ENCODE measurements at regions not wholly inside any gene's neighbourhood (a gene's known extent, or its start where the extent isn't known, plus 50 kb on each side); places are given as distances from the start of the nearest gene placed in this dataset.

- DNase-seq, result no peak
Measured at GRCh38 chr12:76611533-76611932, 52.0 kb upstream of the OSBPL8 start.

- no peak for DNase-seq
Measured at GRCh38 chr12:76614364-76614763, 54.8 kb upstream of the OSBPL8 start.

DNA sequence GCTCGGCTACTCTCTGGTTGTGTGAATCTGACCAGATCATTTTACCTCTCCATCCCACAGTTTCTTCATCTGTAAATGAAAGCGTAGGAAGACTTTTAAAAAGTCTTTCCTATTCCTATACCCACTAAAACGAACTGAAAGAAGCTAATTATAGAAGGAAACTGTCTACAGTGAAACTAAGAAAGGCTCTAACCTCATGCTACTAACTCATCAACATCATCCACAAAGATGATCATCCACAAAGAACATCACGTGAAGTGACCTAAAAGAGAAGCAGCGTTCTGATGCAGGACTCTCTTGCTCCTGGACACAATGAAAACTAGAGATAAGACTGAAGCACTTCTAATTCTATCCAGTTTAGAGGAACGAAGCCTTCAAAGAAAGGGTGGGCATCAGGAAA lies 58.5 kb upstream of the OSBPL8 start:
- no peak for DNase-seq

GRCh38 chr12:76621582-76622024 lies 62.0 kb upstream of the OSBPL8 start:
- DNase-seq, result peak; percentile 52

GRCh38 chr12:76622351-76622750 lies 62.8 kb upstream of the OSBPL8 start:
- no peak for DNase-seq

DNA sequence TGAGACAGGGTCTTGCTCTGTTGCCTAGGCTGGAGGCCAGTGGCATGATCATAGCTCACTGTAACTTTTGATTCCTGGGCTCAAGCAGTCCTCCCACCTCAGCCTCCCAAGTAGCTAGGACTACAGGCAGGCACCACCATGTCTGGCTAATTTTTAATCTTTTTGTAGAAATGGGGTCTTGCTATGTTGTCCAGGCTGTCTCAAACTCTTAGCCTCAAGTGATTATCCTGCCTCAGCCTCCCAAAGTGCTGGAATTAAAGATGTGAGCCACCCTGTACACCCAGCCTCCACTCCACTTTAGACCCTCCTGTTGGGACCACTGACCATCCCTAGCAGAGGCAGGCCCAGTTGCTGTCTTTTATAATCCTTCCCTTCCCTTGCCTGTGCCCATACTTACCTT lies 63.3 kb upstream of the OSBPL8 start:
- DNase-seq, result no peak

- DNase-seq, result no peak
Measured at GRCh38 chr12:76623931-76624330, 64.4 kb upstream of the OSBPL8 start.

DNA sequence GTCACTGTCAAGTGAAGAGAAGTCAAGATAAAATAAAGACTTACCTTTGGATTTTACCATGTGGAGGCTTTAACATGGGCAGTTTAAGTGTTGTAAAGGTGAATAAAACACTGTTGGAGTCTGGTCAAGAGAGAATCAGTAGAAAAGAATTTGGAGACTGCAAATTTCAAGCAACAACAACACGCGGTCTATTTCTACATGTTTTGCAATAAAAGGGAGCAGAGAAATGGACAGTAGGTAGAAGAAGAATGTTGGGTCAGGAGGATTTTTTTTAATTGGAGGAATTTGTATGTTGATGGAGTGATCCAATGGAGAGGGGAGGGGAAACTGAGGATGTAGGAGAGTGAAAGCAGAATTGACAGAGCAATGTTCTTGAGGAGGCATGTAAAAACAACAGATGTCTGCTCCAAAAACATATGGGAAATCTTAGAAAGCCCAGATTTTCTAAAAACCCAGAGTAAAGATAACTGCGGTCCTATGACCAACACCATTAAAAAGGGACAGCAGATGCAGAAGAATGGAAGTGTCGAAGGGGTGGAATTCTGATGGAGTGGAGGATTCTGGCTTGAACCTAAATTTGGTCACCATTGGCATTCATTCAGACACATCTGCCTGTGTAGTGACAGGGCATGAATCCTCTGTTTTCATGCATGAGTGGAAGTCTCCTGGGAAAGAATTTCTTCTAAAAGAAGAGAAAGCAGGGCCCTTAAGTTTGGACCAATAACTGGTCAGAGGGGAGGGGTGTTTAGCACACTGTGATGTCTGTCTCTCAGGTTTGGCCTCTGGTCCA lies 68.0 kb upstream of the OSBPL8 start:
- no peak for DNase-seq

GRCh38 chr12:76628745-76629144 lies 69.2 kb upstream of the OSBPL8 start:
- DNase-seq, result no peak

- DNase-seq, result no peak
Measured at GRCh38 chr12:76631741-76632140, 72.2 kb upstream of the OSBPL8 start.

- no peak for DNase-seq
Measured at GRCh38 chr12:76633415-76633814, 73.8 kb upstream of the OSBPL8 start.

- no peak for DNase-seq
Measured at GRCh38 chr12:76634133-76634532, 74.6 kb upstream of the OSBPL8 start.

DNA sequence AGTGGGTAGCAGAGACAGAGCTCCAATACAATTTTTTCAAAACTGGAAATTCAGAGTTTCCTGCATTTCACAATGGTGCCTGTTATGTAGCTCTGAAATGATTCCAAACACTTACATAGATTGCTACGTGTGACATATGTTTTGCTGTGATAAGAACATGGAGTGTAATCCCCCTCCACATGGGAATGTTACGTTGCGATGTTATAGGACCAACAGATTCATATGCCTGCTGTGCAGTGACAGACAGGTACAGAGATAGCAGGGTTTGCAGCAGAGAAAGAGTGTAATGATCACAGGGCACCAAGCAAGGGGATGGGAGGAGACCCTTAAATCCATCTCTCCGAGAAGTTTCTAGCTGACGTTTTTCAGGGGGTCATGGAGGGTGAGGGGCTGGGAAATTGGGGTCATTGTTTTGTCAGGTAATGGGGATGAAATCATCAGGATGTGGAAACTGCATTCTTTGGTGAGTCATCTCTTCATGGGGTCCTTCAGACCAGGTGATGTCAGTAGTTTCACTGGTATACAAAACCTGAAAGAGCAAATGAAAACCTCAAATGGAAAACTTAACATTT lies 76.6 kb upstream of the OSBPL8 start:
- no peak for DNase-seq

DNA sequence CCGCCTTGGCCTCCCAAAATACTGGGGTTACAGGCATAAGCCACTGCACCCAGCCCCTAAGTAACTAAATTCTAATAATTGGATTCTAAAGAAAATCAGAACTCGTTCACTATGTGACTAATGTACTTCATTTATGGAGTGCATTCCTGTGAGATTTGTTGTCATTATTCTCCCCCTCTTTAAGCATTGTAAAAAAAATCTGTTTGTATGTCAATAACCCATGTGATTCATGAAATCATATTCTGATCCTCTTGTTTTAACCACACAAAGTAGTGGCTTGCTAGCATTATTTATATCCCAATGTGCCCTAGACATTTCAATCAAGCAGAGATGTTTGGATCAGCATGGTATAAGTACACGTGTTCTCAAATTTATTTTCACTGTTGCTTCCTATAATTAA lies 78.2 kb upstream of the OSBPL8 start:
- DNase-seq, result no peak

DNA sequence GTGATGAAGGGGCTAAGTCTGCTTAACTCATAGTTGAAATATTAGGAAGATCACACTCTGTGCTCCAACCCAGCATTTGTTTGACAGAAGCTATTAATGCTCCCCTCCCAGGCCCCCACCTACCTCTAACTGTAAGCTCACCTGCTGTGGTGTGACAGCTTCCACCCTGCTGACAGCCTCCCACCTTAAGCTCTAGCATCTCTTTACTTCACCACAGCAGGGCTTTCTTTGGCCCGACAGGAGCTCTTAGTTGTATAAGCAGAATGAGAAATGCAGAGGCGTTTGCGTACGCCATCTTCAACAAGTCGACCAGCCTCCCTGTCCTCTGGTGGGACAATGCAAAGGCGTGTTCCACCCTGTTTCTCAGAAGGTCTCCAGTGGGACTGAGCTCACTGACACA lies 80.1 kb upstream of the OSBPL8 start:
- no peak for DNase-seq

DNA sequence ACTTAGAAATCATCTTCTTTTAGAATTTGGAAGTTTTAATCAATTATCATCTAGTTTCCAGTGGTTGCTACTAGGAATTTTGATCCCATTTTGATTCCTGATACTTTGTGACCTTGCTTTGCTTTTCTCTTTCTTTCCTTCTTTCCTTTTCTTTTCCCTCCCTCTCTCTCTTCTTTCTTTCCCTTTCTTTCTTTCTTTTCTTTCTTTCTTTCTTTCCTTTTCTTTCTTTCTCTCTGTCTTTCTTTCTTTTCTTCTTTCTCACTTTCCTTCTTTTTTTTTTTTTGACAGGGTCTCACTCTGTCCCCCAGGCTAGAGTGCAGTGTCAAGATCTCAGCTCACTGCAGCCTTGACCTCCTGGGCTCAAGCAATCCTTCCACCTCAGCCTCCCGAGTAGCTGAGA lies 81.5 kb upstream of the OSBPL8 start:
- no peak for DNase-seq

GRCh38 chr12:76641961-76642360 lies 82.4 kb upstream of the OSBPL8 start:
- DNase-seq, result no peak

DNA sequence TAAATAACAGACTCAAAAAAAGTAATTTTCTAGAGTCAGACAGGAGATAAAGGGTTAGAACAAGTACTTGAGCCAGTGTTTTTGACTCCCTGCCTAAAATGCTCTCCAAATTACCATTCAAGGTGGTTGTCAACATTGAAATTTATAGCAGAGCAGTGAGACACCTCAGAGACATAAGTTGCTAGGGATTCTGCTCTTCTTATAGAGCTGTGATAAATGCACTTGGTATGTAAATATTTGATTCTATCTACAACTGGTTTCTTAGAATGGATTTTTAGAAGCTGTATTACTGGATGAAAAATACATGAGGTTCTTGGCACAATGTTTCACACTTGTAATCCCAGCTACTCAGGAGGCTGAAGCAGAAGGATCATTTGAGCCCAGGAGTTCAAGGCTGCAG lies 83.9 kb upstream of the OSBPL8 start:
- no peak for DNase-seq

- DNase-seq, result no peak
Measured at GRCh38 chr12:76644950-76645349, 85.4 kb upstream of the OSBPL8 start.

DNA sequence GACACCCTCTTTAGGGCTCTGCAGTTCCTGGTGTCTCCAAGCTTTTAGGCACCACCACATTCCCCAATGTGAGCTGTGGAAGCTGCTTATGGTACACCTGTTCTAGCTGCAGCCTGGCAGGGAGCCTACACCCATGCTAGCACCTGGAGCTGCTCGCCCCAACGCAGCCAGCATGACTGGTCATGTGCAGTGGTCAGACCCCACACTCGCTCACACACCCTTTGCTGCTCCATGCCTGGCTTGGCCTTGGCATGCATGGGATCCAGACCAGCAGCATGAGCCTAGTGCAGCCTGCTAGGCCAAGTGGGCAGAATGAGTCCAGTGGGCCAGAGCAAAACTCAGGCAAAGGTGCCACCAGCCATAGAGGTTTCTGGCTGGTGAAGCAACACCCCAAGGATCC lies 86.4 kb upstream of the OSBPL8 start:
- no peak for DNase-seq

GRCh38 chr12:76646366-76646765 lies 86.8 kb upstream of the OSBPL8 start:
- DNase-seq, result no peak

GRCh38 chr12:76649099-76649498 lies 89.5 kb upstream of the OSBPL8 start:
- DNase-seq, result no peak

GRCh38 chr12:76652402-76652801 lies 92.8 kb upstream of the OSBPL8 start:
- DNase-seq, result no peak

DNA sequence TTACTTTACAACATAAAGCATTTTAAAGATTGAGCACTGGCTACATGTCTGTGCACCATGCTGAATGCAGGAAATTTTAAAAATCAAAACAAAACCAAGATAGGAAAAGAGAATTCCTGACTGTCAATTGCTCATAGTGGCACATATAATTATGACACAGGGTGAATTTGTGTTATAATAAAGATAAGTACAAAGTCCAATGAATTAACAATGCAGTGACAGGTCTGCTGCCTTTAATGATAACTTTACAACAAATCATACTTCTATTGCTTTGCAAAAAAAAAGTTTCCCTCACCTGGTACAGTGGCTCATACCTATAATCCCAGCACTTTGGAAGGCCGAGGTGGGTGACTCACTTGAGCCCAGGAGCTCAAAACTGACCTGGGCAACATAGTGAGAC lies 93.8 kb upstream of the OSBPL8 start:
- DNase-seq, result no peak

DNA sequence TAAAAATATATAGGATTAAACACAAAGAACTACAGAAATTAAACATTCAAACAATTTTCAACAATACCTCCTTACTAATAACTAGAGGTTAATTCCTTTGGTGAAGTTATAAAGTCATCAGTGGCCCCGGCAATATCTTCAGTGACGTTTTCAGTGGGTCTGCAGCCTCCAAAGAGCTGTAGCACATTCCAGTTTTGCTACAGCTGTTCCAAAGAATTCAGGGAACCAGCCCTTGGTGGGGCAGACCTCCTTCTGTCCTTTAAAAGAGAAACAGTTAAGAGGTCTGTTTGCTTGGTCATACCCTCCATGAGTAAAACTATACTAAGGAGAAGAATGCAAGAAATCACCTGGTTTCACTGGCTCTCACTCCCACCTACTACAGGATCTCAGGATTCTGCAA lies 99.2 kb upstream of the ZDHHC17 start:
- no peak for DNase-seq
